Heart left ventricle (tissue), 16 donors: ENCODE measurements at regions not wholly inside any gene's neighbourhood (a gene's known extent, or its start where the extent isn't known, plus 50 kb on each side); places are given as distances from the start of the nearest gene placed in this dataset.

Experiments used
- ATAC-seq, 4 donors: fragments of 200-7000 bp; cut with Tn5 transposase; one replicate each; pipeline ENCODE4 v1.9.1; 2020 to 2022; ENCODE audit warnings: moderate library complexity in 4 of 4, mild to moderate bottlenecking in 3 of 4, moderate number of reproducible peaks in 1 of 4
- DNase-seq, 5 donors: peaks; one replicate each; pipeline ENCODE4 v3.0.0-alpha.2; 2020
- H3K27ac ChIP-seq, 12 donors: fragments of 200-600 bp; sonication (generic) in 4 of 12; one replicate each; pipeline versions ENCODE4 v1.5.0 to v1.8.0; 2016 to 2022; ENCODE audit warnings: mild to moderate bottlenecking in 2 of 12
- H3K27me3 ChIP-seq, 9 donors: fragments of 200-600 bp; sonication (generic) in 2 of 9; one replicate each; pipeline versions ENCODE4 v1.5.1 to v1.8.0; 2016 to 2022; ENCODE audit warnings: mild to moderate bottlenecking in 3 of 9
- H3K36me3 ChIP-seq, 9 donors: fragments of 200-600 bp; sonication (generic) in 2 of 9; one replicate each; pipeline versions ENCODE4 v1.5.0 to v1.8.0; 2018 to 2022; ENCODE audit warnings: mild to moderate bottlenecking in 2 of 9
- H3K4me1 ChIP-seq, 12 donors: fragments of 200-600 bp; sonication (generic) in 4 of 12; one replicate each; pipeline versions ENCODE4 v1.5.0 to v1.8.0; 2016 to 2022; ENCODE audit warnings: mild to moderate bottlenecking in 3 of 12
- H3K4me3 ChIP-seq, 12 donors: fragments of 200-600 bp; sonication (generic) in 4 of 12; one replicate each; pipeline versions ENCODE4 v1.5.0 to v1.8.0; 2017 to 2022; ENCODE audit warnings: mild to moderate bottlenecking in 9 of 12, moderate library complexity in 4 of 12
- H3K9me3 ChIP-seq, 12 donors: fragments of 200-600 bp; sonication (generic) in 4 of 12; one replicate each; pipeline versions ENCODE4 v1.5.0 to v1.8.0; 2016 to 2022; ENCODE audit warnings: mild to moderate bottlenecking in 1 of 12
- CTCF ChIP-seq, 12 donors: fragments of 200-600 bp; sonication (generic) in 4 of 12; IDR thresholded peaks; one replicate each; pipeline versions ENCODE4 v1.5.0 to v1.8.0; 2018 to 2022; ENCODE audit warnings: antibody characterized with exemption in 12 of 12, mild to moderate bottlenecking in 5 of 12
- POLR2A ChIP-seq, 2 donors: fragments of 450-650 bp; IDR thresholded peaks; one replicate each; pipeline ENCODE4 v1.6.1; 2017; ENCODE audit warnings: antibody characterized with exemption in 2 of 2, mild to moderate bottlenecking in 2 of 2, moderate library complexity in 2 of 2
- WGBS, 4 donors: extraction: QIAGEN DNeasy Blood & Tissue Kit in 2 of 4; methylation state at CpG; one replicate each; pipeline versions ENCODE4 v1.1.5 to v1.1.7; 2013 to 2018; 5-methylcytosine and 5-hydroxymethylcytosine counted together
- intact Hi-C, 10 donors: fragments of 100-400 bp; cut with DNase I; formaldehyde crosslinking; loops; one replicate each; pipeline versions ENCODE4 v1.11.1 to v1.14.2; 2022
- donor health status: ischemic (EF 13 %, LVEDD 7.1; RV severe dilation, severe dysfunction).
- donor health status: healthy with polysubstance abuse.
- donor health status: DM: no; HTN: yes; CAD: no.
- donor health status: DM: no; HTN: no; CAD: no.
- donor health status: ischemic (EF 25% LVEDD 6.9; RV normal size, moderate dysfunction).
- donor health status: ischemic (EF 25% LVEDD 5.7; RV mildly dilated, moderate dysfunction).
- donor health status: healthy.
- donor health status: DM: yes; HTN: yes; CAD: no.
- donor health status: ischemic (EF 35%, LVEDD 5.7; RV mildly dilated, moderate dysfunction).
- donor health status: nonischemic (EF 11% LVEDD 7.7; RV severe dilation, severe dysfunction).
- donor health status: DM: yes; HTN: yes; CAD: no.
- donor health status: PGD.
- donor health status: ischemic (EF 29% LVEDD 5.4; RV normal size, mild dysfunction).
- donor health status: nonischemic (EF 23%, LVEDD 6.1; RV moderate dilation, normal function).

- Histone ChIP-seq H3K27ac (no peak overlapping the region), H3K36me3 (no peaks in the 10 kb centered on the region), H3K9me3 (no peaks in the 10 kb centered on the region), H3K4me3 (no peak overlapping the region), H3K27me3 (peaks cover 0 to 20% (median 0%) of the 10 kb centered on the region in 9 donors), H3K4me1 (no peaks in the 10 kb centered on the region)
- DNase-seq (no peak), ATAC-seq (no peak)
- TF ChIP-seq CTCF (IDR thresholded peaks at IDR 0.05) (no peak), POLR2A (IDR thresholded peaks at IDR 0.05) (no peak)
- intact Hi-C loops, result no loop called here
- WGBS, 4 donors, result 71 to 80% (median 75%) methylated on average over 4 of the region's 4 CpGs
Measured at GRCh38 chr7:27347276-27347640, 104.7 kb downstream of the EVX1 start.

- 93 to 95% (median 94%) methylated on average over 2 of the region's 2 CpGs for WGBS, 4 donors
- H3K27ac ChIP-seq, result no peak overlapping the region
- H3K27me3 ChIP-seq, result peaks cover 0 to 22% (median 3%) of the 10 kb centered on the region in 9 donors
- H3K9me3 ChIP-seq, result no peaks in the 10 kb centered on the region
- H3K4me3 ChIP-seq, result no peak overlapping the region
- DNase-seq (no peak), ATAC-seq (no peak)
- TF ChIP-seq CTCF (IDR thresholded peaks at IDR 0.05), result no peak
- no peak for TF ChIP-seq POLR2A (IDR thresholded peaks at IDR 0.05)
- H3K36me3 ChIP-seq, result no peaks in the 10 kb centered on the region
- H3K4me1 ChIP-seq, result no peaks in the 10 kb centered on the region
- intact Hi-C loops, result no loop called here
Measured at GRCh38 chr7:27349621-27350020, 107.0 kb downstream of the EVX1 start.

DNA sequence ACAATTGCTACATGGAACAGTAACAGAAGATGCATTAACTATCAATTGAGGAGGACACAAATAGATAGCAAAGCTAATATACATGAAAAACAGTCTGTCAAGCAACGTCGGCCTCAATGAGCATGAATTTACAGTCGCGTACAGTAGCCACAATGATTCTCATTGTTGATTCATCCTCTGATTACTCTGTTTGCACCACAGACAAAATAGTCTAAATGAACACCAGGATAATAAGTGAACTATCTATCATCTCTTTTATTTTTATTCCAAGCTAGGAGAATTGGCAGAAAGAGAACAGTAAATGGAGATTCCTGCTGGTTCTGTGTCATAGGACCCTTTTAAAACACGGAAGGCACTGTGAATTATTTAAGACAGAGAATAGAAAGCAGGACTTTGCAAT lies 108.5 kb downstream of the EVX1 start:
- H3K4me1 ChIP-seq, result no peaks in the 10 kb centered on the region
- no peak overlapping the region for H3K4me3 ChIP-seq
- intact Hi-C loops, result no loop called here
- H3K36me3 ChIP-seq, result no peaks in the 10 kb centered on the region
- no peak overlapping the region for H3K27ac ChIP-seq
- TF ChIP-seq POLR2A (IDR thresholded peaks at IDR 0.05) (no peak), CTCF (IDR thresholded peaks at IDR 0.05) (no peak)
- DNase-seq, result no peak
- ATAC-seq, result no peak
- peaks cover 0 to 28% (median 3%) of the 10 kb centered on the region in 9 donors for H3K27me3 ChIP-seq
- H3K9me3 ChIP-seq, result no peaks in the 10 kb centered on the region
- 67 to 79% (median 75%) methylated on average over 5 of the region's 5 CpGs for WGBS, 4 donors

DNA sequence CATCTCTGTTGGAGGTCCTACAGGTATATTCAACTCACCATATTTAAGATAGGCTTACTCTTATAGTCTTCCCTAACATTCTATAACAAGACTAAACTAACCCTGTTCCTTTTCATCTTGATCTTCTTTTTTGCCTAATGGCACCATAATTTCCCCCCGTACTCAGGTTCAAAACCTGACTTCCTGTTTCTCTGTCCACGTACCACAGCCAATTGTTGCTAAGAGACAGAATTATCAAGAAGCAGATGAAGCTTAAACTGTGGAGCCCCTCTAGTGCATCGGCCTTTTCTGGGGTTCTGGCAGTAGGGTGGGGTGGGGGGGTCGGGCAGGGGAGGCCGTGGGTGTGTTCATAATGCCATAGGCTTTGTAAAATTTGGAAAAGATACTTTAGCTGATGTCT lies 109.2 kb downstream of the EVX1 start:
- intact Hi-C loops, result no loop called here
- H3K4me1 ChIP-seq, result no peaks in the 10 kb centered on the region
- ATAC-seq (no peak), DNase-seq (no peak)
- H3K27ac ChIP-seq, result no peak overlapping the region
- H3K4me3 ChIP-seq, result no peak overlapping the region
- no peaks in the 10 kb centered on the region for H3K9me3 ChIP-seq
- TF ChIP-seq CTCF (IDR thresholded peaks at IDR 0.05) (no peak), POLR2A (IDR thresholded peaks at IDR 0.05) (no peak)
- no peaks in the 10 kb centered on the region for H3K36me3 ChIP-seq
- H3K27me3 ChIP-seq, result peaks cover 0 to 28% (median 3%) of the 10 kb centered on the region in 9 donors
- 51 to 72% (median 65%) methylated on average over 5 of the region's 5 CpGs for WGBS, 4 donors
